Effector memory CD4-positive, alpha-beta T cell (primary cell): ENCODE measurements at regions not wholly inside any gene's neighbourhood (a gene's known extent, or its start where the extent isn't known, plus 50 kb on each side); places are given as distances from the start of the nearest gene placed in this dataset.

Experiments
- DNase-seq, 3 donors: peaks; one replicate each; pipeline ENCODE4 v3.0.0-alpha.2; 2020
- H3K27ac ChIP-seq: 2 replicates; pipeline ENCODE4 v1.7.0; 2013; ENCODE audit warnings: mild to moderate bottlenecking, low read length, moderate library complexity; ENCODE audit not compliant: insufficient read depth, poor library complexity, severe bottlenecking
- H3K27me3 ChIP-seq: replicated peaks from 2 replicates; pipeline ENCODE4 v1.7.0; 2013; ENCODE audit warnings: mild to moderate bottlenecking, low read length; ENCODE audit not compliant: insufficient read depth, control insufficient read depth, poor library complexity, severe bottlenecking
- H3K36me3 ChIP-seq: 2 replicates; pipeline ENCODE4 v1.7.0; 2013; ENCODE audit warnings: mild to moderate bottlenecking, low read length, moderate library complexity; ENCODE audit not compliant: control insufficient read depth, insufficient read depth
- H3K4me1 ChIP-seq: 2 replicates; pipeline ENCODE4 v1.7.0; 2013; ENCODE audit warnings: low read length, mild to moderate bottlenecking; ENCODE audit not compliant: control insufficient read depth, insufficient read depth, poor library complexity, severe bottlenecking
- H3K4me3 ChIP-seq: 2 replicates; pipeline ENCODE4 v1.7.0; 2013; ENCODE audit warnings: low read length, low read depth, mild to moderate bottlenecking; ENCODE audit not compliant: insufficient read depth, poor library complexity, severe bottlenecking
- H3K9me3 ChIP-seq: 2 replicates; pipeline ENCODE4 v1.7.0; 2013; ENCODE audit warnings: mild to moderate bottlenecking, low read length, moderate library complexity; ENCODE audit not compliant: control insufficient read depth

DNA sequence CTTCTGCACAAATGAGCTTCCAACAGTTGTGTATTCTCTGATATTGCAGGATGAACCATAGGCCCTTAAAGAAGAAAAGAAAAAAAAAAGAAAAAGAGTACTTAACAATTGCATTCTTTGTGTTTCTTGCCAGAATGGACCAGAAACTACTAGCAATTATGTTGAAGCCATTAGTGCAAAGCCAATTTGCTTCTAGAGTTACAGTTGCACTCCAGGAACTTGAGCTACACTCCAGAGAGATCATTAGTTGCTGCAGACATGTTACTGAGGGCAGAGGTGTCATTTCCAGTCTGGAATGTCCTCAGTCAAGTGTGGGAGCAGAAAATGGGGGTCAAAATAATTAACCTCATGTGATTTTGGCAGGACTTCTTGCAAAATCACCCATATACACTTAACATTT, 85.6 kb upstream of the CCL2 start:
- H3K4me3 ChIP-seq: no peak overlapping the region
- no peaks in the 10 kb centered on the region for H3K4me1 ChIP-seq
- peaks cover 3% of the 10 kb centered on the region for H3K27me3 ChIP-seq
- H3K27ac ChIP-seq: no peak overlapping the region
- no peak for DNase-seq
- no peaks in the 10 kb centered on the region for H3K9me3 ChIP-seq
- no peaks in the 10 kb centered on the region for H3K36me3 ChIP-seq

DNA sequence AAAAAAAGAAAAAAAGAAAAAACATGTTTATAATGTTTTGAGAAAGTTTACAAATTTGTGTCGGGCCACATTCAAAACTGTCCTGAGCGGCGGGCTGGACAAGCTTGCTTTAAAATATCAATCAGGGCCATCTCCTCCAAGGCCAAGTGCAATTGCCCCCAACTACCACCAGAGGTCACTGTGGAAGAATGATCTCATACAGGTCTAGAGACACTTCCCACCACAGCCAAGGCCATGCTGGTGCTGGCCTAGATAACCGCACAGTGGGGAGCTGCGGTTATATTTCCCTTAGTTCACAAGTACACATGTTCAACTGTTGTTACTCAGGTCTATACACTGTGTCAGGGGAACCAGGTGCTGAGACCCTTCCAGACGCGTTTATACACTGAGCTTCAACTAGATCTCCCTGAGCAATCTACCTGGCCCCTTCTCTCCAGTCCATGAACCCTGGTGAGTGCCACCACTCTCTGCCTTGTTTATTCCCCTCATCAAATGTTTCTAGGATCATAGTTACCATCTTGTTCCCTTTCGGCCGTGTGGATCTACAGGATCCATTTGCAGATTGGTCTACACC, 83.8 kb upstream of the CCL2 start:
- no peaks in the 10 kb centered on the region for H3K4me1 ChIP-seq
- H3K27me3 ChIP-seq: peaks cover 3% of the 10 kb centered on the region
- no peaks in the 10 kb centered on the region for H3K9me3 ChIP-seq
- no peak overlapping the region for H3K27ac ChIP-seq
- H3K36me3 ChIP-seq: no peaks in the 10 kb centered on the region
- H3K4me3 ChIP-seq: no peak overlapping the region
- DNase-seq: peak in 2 of 3 donors; percentile 6 to 15

DNA sequence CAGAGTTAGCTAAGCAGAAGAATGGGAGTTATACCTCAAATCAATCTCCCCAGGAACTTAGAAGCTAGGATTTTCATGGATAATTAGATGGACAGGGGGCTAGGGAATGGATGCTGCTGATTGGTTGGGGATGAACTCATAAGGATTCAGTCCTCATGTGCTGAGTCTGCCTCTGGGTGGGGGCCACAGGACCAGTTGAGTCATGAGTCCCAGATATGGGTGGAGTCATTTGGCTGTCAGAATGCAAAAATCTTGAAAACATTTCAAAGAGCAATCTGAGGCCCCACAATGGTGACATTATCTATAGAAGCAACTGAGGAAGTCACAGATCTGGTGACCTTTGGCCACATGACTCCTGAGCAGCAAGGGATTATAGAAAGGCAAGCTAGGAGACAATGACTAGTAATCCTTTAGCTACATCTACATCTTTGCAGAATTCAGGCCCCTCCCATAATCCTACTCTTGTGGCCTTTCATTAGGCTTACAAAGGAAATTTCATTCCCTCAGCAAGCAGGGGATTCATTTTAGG, 82.6 kb upstream of the CCL2 start:
- DNase-seq: no peak
- Histone ChIP-seq H3K9me3 (no peaks in the 10 kb centered on the region), H3K36me3 (no peaks in the 10 kb centered on the region), H3K4me3 (no peak overlapping the region), H3K27me3 (peaks cover 3% of the 10 kb centered on the region), H3K4me1 (no peaks in the 10 kb centered on the region), H3K27ac (no peak overlapping the region)

DNA sequence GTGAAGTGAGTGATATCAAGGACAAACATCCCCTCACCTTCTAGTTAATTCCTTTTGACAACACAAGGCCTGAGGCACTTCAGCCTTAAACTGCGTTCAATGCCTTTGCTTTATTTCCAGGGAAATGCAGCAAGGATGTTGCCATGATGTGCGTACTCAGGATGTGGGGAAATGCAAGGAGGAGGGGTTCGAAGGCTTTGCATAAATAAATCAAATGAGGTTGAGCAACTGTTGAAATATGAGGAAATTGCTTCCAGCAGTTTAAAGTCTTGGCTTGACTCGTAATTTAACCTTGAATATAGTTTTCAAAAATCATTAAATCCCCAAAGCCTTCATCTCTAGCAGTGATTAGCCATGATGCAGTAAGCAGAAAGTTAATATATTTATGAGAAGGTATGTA, 81.8 kb upstream of the CCL2 start:
- Histone ChIP-seq H3K27ac (no peak overlapping the region), H3K4me1 (no peaks in the 10 kb centered on the region), H3K9me3 (no peaks in the 10 kb centered on the region), H3K27me3 (no peaks in the 10 kb centered on the region), H3K36me3 (no peaks in the 10 kb centered on the region), H3K4me3 (no peak overlapping the region)
- no peak for DNase-seq

DNA sequence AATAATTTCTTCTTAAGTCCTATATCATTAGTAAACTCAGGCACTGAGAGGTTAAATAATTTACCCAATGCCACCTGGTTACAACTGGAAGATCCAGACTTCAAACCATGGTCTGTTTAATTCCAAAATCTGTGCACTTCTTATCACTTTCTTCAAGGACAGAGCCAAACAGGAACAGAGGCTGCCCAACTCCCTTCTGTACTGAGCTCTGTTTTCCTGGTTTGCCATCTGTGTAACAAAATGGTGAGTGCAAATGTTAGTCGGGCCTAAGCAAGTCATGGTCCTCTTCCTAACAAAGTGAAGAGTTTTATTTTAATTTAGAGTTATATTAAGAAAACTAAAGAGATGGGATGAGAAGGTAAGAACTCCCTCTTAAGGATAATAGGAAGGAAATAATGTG, 80.6 kb upstream of the CCL2 start:
- Histone ChIP-seq H3K27me3 (no peaks in the 10 kb centered on the region), H3K9me3 (no peaks in the 10 kb centered on the region), H3K4me1 (no peaks in the 10 kb centered on the region), H3K27ac (no peak overlapping the region), H3K36me3 (no peaks in the 10 kb centered on the region), H3K4me3 (no peak overlapping the region)
- DNase-seq: no peak

DNA sequence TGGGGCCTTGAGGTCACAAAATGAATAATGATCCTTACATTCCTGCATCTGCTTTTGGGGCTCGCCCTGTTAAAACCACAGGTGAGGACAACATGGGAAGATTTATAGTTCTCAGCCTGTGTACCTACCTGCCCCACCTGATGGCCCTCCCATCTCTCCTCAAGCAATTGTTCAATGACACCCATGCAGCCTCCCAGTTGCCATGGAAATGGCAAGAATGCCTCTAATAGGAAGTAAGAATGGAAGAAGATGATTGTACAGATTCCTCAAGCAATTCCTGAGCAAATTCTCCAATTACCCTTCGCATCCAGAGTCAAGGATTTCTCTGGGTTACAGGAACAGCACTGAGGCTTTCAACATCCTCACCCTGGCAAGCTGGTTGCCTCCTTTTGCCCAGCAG, 78.6 kb upstream of the CCL2 start:
- Histone ChIP-seq H3K4me1 (no peaks in the 10 kb centered on the region), H3K27ac (no peak overlapping the region), H3K9me3 (no peaks in the 10 kb centered on the region), H3K4me3 (no peak overlapping the region), H3K36me3 (no peaks in the 10 kb centered on the region), H3K27me3 (no peaks in the 10 kb centered on the region)
- DNase-seq: no peak

DNA sequence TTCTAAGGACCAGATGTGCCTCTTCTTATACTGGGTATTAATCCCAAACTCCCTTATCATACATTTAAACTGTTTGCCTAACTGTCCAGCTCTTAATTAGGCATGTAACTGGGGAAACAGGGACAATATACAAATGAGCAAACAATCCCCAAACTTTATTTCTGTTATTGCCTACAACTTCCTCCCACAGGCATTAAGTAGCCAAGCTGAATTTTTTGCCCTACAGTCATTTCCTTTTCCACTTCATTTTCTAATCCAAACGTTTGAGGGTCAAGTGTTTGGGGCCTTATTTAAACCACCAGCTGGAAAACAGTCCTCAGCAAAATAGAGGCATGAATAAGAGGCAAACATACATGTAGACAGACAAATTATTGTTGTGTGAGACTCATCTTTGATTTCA, 77.4 kb upstream of the CCL2 start:
- H3K27ac ChIP-seq: no peak overlapping the region
- no peak for DNase-seq

DNA sequence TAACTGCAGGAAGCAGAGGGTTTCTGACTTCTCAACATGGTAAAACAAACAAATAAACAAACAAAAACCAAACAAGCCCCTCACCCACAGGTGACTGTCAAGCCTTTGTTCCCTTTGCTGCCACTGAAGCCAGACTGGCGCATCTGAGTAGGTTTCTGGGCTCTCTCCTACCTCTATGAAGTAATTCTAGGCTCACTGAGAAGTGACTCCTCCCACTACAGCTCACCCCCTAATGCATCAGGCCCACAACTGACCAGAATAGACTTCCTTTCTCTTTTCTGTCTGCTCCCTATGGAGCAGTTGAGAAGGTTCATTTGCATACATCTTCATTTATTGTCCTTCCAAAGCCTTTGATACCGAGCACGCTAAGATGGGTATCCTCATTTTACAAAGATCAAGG, 77.0 kb upstream of the CCL2 start:
- no peaks in the 10 kb centered on the region for H3K36me3 ChIP-seq
- H3K9me3 ChIP-seq: no peaks in the 10 kb centered on the region
- no peaks in the 10 kb centered on the region for H3K27me3 ChIP-seq
- no peaks in the 10 kb centered on the region for H3K4me1 ChIP-seq
- H3K4me3 ChIP-seq: no peak overlapping the region
- no peak for DNase-seq
- H3K27ac ChIP-seq: no peak overlapping the region

More for the DNA sequence above, 77.4 kb upstream of the CCL2 start:
- Histone ChIP-seq H3K9me3 (no peaks in the 10 kb centered on the region), H3K4me1 (no peaks in the 10 kb centered on the region), H3K4me3 (no peak overlapping the region), H3K27me3 (no peaks in the 10 kb centered on the region), H3K36me3 (no peaks in the 10 kb centered on the region)

DNA sequence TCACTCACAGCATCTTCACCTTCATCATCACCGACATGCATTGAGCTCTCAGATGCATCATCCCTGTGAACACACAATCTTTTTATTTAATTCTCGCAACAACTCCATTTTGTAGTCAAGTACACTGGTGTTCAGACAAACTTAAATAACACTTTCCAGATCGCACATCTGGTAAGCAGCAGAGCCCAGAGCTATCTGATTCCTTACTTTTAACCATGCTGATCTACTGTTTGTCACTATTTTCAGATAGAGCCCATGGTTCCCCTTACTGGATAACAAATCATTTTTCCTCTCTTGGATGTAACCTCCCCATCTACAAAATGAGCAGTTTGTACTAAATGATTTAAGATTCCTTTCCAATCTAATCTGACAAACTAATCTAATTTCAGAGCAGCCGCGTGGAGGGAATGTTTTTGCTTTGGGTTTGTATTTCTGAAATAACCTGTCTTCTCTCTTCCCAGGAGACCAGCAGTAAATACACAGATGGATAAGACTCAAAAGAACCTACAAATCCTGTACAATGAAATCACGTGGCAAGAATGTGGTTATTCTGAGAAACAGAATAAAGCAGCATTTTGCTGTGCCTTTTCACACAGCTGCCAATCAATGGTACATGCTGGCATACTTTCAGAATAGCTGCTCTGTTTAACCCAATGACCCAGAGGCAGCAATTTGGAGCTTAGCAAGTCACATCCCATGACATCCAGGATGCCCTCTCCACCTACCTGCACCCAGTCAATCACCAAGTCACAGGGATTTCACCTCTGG, 72.9 kb upstream of the CCL2 start:
- H3K36me3 ChIP-seq: no peaks in the 10 kb centered on the region
- no peak overlapping the region for H3K4me3 ChIP-seq
- H3K27me3 ChIP-seq: no peaks in the 10 kb centered on the region
- no peak for DNase-seq
- H3K27ac ChIP-seq: no peak overlapping the region
- H3K4me1 ChIP-seq: no peaks in the 10 kb centered on the region
- H3K9me3 ChIP-seq: no peaks in the 10 kb centered on the region

DNA sequence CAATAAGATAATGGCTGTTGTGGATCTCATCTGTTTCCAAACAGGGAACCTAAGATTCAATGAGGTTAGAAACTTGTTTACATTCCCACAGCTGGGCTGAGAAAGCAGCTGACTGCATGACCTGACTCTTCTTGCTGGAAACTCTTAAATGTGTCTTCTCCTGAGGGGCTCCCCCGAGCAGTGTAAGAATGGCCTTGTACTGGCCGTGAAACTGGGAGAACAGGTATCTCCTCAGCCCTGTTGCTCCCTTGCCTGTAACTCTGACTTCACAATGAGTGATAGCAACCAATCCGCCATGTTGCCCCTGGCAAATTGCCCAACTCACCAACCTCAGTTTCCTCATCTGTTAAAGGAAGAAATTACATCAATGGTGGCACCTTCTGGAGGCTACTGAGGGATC, 59.1 kb upstream of the CCL2 start:
- no peaks in the 10 kb centered on the region for H3K36me3 ChIP-seq
- H3K4me1 ChIP-seq: no peaks in the 10 kb centered on the region
- H3K27me3 ChIP-seq: no peaks in the 10 kb centered on the region
- H3K27ac ChIP-seq: no peak overlapping the region
- H3K9me3 ChIP-seq: no peaks in the 10 kb centered on the region
- DNase-seq: no peak
- H3K4me3 ChIP-seq: no peak overlapping the region
